GM10266 (cell line): ENCODE measurements at regions not wholly inside any gene's neighbourhood (a gene's known extent, or its start where the extent isn't known, plus 50 kb on each side); places are given as distances from the start of the nearest gene placed in this dataset.

Experiments used
- DNase-seq: peaks from one replicate; pipeline ENCODE4 v3.0.0; 2012; ENCODE audit errors: extremely low spot score
- TF ChIP-seq, protein P1 (sequence below): IDR thresholded peaks from 2 replicates; pipeline ENCODE4 v1.5.1; 2012; ENCODE audit warnings: mild to moderate bottlenecking, low read depth; ENCODE audit not compliant: control insufficient read depth, insufficient read depth; ENCODE audit errors: missing control alignments

DNA sequence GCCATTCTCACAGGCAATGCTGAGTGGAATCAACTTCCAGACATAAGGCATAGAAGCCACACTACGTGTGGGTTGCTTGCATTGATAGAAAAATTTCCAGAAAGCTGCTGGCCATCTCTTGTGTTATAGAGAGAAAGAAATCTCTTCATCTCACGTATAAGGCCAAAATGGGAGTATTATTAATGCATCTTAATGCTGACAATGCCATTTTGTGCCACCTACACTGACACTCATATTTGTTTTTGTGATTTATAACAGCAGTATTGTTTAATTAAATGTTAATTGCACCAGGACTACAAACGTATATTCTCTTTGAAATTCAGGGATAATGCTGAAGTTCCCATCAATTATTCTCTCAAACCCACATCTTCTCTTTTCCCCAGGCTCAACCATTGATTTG, 56.1 kb upstream of the TMEM132D start:
- DNase-seq: no peak
- TF ChIP-seq, protein P1, sequence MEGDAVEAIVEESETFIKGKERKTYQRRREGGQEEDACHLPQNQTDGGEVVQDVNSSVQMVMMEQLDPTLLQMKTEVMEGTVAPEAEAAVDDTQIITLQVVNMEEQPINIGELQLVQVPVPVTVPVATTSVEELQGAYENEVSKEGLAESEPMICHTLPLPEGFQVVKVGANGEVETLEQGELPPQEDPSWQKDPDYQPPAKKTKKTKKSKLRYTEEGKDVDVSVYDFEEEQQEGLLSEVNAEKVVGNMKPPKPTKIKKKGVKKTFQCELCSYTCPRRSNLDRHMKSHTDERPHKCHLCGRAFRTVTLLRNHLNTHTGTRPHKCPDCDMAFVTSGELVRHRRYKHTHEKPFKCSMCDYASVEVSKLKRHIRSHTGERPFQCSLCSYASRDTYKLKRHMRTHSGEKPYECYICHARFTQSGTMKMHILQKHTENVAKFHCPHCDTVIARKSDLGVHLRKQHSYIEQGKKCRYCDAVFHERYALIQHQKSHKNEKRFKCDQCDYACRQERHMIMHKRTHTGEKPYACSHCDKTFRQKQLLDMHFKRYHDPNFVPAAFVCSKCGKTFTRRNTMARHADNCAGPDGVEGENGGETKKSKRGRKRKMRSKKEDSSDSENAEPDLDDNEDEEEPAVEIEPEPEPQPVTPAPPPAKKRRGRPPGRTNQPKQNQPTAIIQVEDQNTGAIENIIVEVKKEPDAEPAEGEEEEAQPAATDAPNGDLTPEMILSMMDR: no peak

DNA sequence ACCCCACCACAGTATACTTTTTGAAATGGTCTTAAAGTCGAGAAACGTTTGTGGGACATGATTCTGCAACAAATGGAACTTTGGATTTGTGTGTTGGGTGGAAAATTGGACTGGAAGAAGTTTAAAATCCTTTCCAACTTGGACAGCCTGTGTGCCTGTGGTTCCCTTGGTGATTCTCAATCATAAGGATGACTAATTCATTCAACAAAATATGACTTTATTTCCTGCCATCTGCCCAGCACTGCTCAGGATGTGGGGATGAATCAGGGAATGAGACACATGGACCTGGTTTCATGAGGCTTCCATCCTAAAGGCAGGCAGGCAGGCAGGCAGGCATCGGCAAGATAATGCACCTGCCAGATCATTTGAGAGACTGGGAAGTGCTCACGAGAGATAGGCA, 57.3 kb upstream of the TMEM132D start:
- TF ChIP-seq, protein P1: no peak
- DNase-seq: no peak

DNA sequence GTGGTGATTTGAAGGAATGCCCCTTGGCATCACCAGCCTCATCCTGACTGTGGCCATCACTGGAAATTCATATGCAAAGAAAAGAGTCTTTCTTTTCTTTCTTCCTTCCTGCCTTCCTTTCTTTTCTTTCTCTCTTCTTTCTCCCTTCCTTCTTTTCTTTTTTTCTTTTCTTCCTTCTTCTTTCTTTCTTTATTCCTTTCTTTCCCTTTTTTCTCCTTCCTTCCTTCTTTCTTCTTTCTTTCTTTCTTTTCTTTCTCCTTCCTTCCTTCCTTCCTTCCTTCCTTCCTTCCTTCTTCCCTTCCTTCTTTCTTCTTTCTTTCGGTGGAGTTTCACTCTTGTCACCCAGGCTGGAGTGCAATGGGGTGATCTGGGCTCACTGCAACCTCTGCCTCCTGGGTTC, 58.0 kb upstream of the TMEM132D start:
- DNase-seq: no peak
- TF ChIP-seq, protein P1: no peak

DNA sequence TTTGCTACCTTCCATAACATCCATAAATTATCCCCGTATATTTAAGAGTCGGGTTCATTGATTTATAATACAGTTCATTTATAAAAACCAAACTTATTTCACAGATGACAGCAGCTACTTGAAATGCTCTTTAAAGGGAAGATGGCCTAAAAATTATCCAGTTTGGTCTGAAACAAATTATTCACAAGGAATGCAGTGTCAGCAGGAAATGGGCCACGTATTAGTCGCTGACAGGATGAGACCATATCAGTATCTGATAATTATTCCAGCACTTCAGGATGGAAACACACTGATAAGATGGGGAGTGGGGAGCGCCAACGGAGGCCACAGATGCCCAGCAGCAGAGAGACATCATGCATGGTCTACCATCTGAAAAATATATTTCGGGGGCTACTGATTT, 60.5 kb upstream of the TMEM132D start:
- DNase-seq: no peak
- TF ChIP-seq, protein P1: no peak

DNA sequence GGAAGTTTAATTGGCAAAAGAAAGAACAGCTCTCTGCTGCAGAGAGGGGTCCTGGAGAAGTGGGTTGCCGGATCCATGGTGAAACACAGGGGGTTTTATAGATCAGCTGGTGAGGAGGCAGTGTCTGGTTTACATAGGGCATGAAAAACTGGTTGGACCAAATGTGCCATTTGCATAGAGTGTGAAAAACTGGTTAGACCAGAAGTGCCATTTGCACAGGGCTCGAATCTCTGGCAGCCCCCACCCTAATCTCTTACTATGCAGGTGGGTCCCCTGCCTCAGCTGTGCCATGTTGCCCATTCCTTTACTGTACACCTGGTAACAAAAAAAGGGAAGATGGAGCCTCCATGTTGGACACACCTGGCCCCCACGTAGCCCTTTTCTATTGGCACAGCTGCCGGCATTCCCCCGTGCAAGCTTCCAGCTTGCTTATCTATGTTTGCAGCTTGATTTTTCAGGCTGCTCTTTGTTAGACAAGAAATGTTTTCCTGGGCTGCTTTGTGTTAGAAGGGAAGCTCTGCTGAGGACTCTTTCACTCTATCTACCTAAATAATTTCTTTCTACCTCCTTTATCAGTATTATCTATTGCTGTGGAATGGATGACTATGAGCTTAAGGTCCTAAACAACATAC, 61.1 kb upstream of the TMEM132D start:
- TF ChIP-seq, protein P1: no peak
- DNase-seq: no peak

DNA sequence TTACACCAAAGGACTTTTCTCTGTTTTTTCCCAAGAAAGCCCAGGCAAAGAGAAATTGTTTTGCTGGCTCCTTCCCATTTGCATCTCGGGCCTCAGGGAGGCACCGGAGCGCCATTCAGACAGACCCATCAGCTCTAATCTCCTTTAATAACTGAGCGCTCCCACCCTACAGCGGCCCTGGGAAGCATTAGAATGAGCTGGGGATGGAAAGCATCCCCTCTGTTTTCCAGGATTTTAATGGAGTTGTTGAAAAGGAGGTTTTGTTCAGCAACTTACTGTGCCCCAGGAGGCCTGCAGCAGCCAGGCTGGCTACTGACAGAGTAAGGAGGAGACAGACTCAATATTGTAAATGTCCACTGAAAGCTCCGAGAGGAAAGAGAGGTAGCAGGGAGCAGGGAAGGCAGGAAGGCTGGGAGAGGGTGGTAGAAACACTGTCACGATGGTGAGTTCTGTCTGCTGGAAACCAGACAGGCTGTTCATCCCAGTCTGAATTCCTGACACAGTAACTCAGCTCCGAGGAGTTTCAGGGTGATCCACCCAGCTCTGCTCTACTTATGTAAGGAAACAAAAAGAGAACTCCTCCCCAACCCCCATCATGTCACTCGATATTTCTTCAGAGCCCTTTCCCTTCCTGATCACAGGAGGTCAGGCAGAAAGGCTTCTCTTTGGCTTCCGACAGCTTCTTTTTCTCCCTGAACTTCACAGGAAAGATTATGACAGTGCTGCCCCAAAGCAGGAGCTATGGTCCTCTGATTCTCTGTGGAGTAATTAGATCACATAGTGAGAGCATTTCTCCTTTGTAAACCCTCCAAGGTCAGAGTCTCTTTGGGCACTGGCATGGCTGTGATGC, 62.5 kb upstream of the TMEM132D start:
- TF ChIP-seq, protein P1: no peak
- DNase-seq: no peak

DNA sequence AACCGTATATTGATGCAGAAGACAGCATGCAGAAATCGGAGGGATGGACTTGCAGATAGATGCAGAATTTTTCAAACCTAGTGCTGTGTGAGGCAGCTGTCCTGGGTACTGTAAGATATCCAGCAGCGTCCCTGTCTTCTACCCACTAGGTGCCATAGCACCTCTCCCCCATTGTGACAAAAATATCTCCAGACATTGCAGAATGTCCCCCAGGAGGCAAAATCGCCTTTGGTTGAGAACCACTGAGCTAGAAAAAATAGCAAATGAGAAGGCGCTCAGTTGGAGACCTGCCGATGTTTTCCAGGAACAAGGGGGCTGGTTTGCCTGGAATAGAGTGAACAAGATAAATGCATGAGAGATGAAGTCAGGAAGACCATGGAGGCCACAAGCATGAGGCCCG, 67.9 kb upstream of the TMEM132D start:
- TF ChIP-seq, protein P1: no peak
- DNase-seq: no peak
